Right lobe of liver (tissue), 4 donors: ENCODE measurements at regions not wholly inside any gene's neighbourhood (a gene's known extent, or its start where the extent isn't known, plus 50 kb on each side); places are given as distances from the start of the nearest gene placed in this dataset.
"Not testable (repeated sequence)": the region's sequence is repeated elsewhere in the genome, so short reads cannot be mapped to it uniquely, and the experiment has no call there.

Experiments
- POLR2A ChIP-seq: fragments of 450-650 bp; IDR thresholded peaks from one replicate; pipeline ENCODE4 v1.6.1; 2017; ENCODE audit warnings: antibody characterized with exemption, mild to moderate bottlenecking
- TF ChIP-seq, protein P1 (sequence below), 4 donors: fragments of 200-600 bp in 3 of 4; fragments of 450-650 bp in 1 of 4; IDR thresholded peaks; one replicate each; pipeline versions ENCODE4 v1.5.1 to v1.8.0; 2016 to 2022; ENCODE audit warnings: antibody characterized with exemption in 4 of 4, mild to moderate bottlenecking in 2 of 4
- donor health status: DM: no; HTN: no; CAD: no.
- donor health status: DM: no; HTN: no; CAD: no.
- donor health status: DM: no; HTN: yes; CAD: no.

DNA sequence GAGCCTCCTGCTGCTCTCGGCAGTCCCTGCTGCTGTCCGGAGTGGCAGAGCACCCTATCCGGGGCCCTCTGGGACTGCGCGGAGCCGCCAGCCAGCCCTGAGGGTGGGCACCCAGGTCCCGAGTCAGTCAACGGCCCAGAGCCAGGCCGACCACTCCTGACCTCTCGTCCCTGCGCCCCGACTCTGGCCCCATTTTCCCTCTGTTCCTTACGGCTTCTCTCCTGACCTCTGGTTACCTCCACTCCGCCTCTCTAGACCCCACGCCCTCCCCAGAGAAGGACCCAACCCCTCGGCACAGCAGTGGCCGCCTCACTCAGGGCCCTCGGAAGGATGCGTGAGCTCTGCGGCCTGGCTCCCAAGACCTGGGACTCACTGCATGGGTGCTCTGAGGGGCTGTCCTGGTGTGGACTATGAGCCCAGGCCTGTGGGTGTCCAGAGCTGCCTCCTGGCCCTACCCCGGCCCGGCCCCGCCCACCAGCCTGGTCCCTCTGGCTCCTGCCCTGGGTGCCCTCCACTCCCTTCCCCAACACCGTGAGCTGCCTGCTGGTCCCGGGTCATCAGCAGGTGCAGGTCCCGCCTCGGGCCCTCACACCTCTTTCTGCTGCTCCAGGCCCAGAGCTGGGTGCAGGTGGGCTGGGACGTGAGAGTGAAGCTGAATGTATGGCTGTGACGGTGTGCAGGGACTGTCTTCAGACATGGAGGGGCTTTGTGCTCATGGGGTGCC lies 71.8 kb downstream of the TMEM121 start:
- TF ChIP-seq, protein P1, sequence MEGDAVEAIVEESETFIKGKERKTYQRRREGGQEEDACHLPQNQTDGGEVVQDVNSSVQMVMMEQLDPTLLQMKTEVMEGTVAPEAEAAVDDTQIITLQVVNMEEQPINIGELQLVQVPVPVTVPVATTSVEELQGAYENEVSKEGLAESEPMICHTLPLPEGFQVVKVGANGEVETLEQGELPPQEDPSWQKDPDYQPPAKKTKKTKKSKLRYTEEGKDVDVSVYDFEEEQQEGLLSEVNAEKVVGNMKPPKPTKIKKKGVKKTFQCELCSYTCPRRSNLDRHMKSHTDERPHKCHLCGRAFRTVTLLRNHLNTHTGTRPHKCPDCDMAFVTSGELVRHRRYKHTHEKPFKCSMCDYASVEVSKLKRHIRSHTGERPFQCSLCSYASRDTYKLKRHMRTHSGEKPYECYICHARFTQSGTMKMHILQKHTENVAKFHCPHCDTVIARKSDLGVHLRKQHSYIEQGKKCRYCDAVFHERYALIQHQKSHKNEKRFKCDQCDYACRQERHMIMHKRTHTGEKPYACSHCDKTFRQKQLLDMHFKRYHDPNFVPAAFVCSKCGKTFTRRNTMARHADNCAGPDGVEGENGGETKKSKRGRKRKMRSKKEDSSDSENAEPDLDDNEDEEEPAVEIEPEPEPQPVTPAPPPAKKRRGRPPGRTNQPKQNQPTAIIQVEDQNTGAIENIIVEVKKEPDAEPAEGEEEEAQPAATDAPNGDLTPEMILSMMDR (IDR thresholded peaks at IDR 0.05), result not testable (repeated sequence)
- not testable (repeated sequence) for TF ChIP-seq POLR2A
